Stimulated activated naive CD8-positive, alpha-beta T cell treated with anti-CD3 and anti-CD28 coated beads, Interleukin-15, amount 100 ng/mL, for 72 hours (primary cell): ENCODE measurements at regions not wholly inside any gene's neighbourhood (a gene's known extent, or its start where the extent isn't known, plus 50 kb on each side); places are given as distances from the start of the nearest gene placed in this dataset.
"Not testable (repeated sequence)": the region's sequence is repeated elsewhere in the genome, so short reads cannot be mapped to it uniquely, and the experiment has no call there.

Experiments
- ATAC-seq: fragments of 150-1000 bp; cut with Tn5 transposase; 2 replicates; pipeline ENCODE4 v1.10.0; 2021; ENCODE audit warnings: mild to moderate bottlenecking, moderate library complexity
- DNase-seq, 2 donors: peaks; one replicate each; pipeline ENCODE4 v3.0.0; 2021 to 2022
- H3K27ac Mint-ChIP-seq, 2 donors: one replicate each; pipeline ENCODE4 v1.8.0; 2022; ENCODE audit warnings: mild to moderate bottlenecking in 2 of 2, mixed read lengths in 2 of 2, moderate library complexity in 2 of 2
- H3K27me3 Mint-ChIP-seq: one replicate; pipeline ENCODE4 v1.8.0; 2022; ENCODE audit warnings: mixed read lengths
- H3K4me1 Mint-ChIP-seq: one replicate; pipeline ENCODE4 v1.8.0; 2022; ENCODE audit warnings: mild to moderate bottlenecking, mixed read lengths
- H3K4me3 Mint-ChIP-seq, 2 donors: one replicate each; pipeline ENCODE4 v1.8.0; 2022; ENCODE audit warnings: mild to moderate bottlenecking in 2 of 2, mixed read lengths in 2 of 2, moderate library complexity in 1 of 2
- H3K9me3 Mint-ChIP-seq, 2 donors: one replicate each; pipeline ENCODE4 v1.8.0; 2022; ENCODE audit warnings: mixed read lengths in 2 of 2

- H3K27me3 Mint-ChIP-seq, DNase-seq, H3K9me3 Mint-ChIP-seq, H3K4me1 Mint-ChIP-seq, ATAC-seq, H3K4me3 Mint-ChIP-seq, H3K27ac Mint-ChIP-seq: not testable (repeated sequence)
Observed at GRCh38 chr13:16050055-16050454, 3131.6 kb downstream of the TUBA3C start.

DNA sequence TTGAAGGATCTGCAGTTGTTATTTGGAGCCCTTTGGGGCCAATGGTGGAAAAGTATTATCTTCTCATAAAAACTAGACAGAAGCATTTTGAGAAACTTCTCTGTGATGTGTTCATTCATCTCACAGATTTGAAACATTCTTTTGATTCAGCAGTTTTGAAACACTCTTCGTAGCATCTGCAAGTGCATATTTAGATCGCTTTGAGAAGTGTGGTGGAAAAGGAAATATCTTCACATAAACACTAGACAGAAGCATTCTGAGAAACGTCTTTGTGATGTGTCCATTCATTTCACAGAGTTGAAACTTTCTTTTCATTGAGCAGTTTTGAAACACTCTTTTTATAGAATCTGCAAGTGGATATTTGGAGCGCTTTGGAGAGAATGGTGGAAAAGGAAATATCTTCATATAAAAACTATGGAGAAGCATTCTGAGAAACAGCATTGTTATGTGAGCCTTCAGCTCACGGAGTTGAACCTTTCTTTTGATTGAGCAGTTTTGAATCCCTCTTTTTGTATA lies 3164.1 kb downstream of the TUBA3C start:
- not testable (repeated sequence) for ATAC-seq, DNase-seq, H3K27ac Mint-ChIP-seq, H3K4me3 Mint-ChIP-seq, H3K27me3 Mint-ChIP-seq, H3K4me1 Mint-ChIP-seq
- peaks cover 29 to 58% of the 10 kb centered on the region in 2 donors for H3K9me3 Mint-ChIP-seq

- DNase-seq, ATAC-seq, H3K27me3 Mint-ChIP-seq, H3K4me1 Mint-ChIP-seq, H3K27ac Mint-ChIP-seq, H3K4me3 Mint-ChIP-seq: not testable (repeated sequence)
- peaks cover 16 to 19% of the 10 kb centered on the region in 2 donors for H3K9me3 Mint-ChIP-seq
Observed at GRCh38 chr13:16008271-16008670, 3173.4 kb downstream of the TUBA3C start.
